ENCODE measurements at regions not wholly inside any gene's neighbourhood (a gene's known extent, or its start where the extent isn't known, plus 50 kb on each side); places are given as distances from the start of the nearest gene placed in this dataset.

- H4K5ac ChIP-seq (ENCODE audit: insufficient read length, low read depth, low read length) = no peak overlapping the region
- Mint-ChIP-seq H3K4me3 (no peak overlapping the region), H3K4me1 (peaks cover 0 to 4% of the 10 kb centered on the region in 2 experiments; a peak in 2 of 4 replicates), H3K27me3 (ENCODE audit: low read depth) (no peaks in the 10 kb centered on the region), H3K27ac (no peak overlapping the region), H3K9me3 (peaks cover 7 to 9% of the 10 kb centered on the region in 2 experiments; a peak in 4 of 5 replicates), H3K36me3 (ENCODE audit: insufficient read depth in 1 of 3, low read depth in 3 of 3) (peaks cover 0 to 8% (median 5%) of the 10 kb centered on the region in 3 experiments; a peak in 2 of 7 replicates)
- H3K23me2 ChIP-seq (ENCODE audit: insufficient read length, low read depth, low read length, poor library complexity, severe bottlenecking) = no peaks in the 10 kb centered on the region
- no peak overlapping the region for H3K23ac ChIP-seq (ENCODE audit: insufficient read length, low read depth, low read length)
- TF ChIP-seq CTCF (conservative IDR thresholded peaks at IDR 0.05) = no peak
- DNase-seq = no peak
- no peak overlapping the region for H2BK5ac ChIP-seq (ENCODE audit: insufficient read length, low read length)
- H3K4me2 ChIP-seq (ENCODE audit: insufficient read depth, insufficient read length, low read length) = no peak overlapping the region
- no peak overlapping the region for H4K8ac ChIP-seq (replicated peaks; ENCODE audit: insufficient read length, low read depth, low read length)
- H2BK15ac ChIP-seq (ENCODE audit: low read depth, low read length) = no peak overlapping the region
- H3K4ac ChIP-seq (ENCODE audit: low read depth, low read length) = no peak overlapping the region
- no peak overlapping the region for H3K27ac ChIP-seq (ENCODE audit: insufficient read length, low read depth, low read length)
- no peaks in the 10 kb centered on the region for H3K79me2 ChIP-seq (ENCODE audit: insufficient read depth, low read length)
- no peaks in the 10 kb centered on the region for H3K4me1 ChIP-seq (ENCODE audit: insufficient read depth, low read length)
- H4K91ac ChIP-seq (ENCODE audit: insufficient read length, low read depth, low read length) = no peak overlapping the region
- no peak overlapping the region for H2BK20ac ChIP-seq (ENCODE audit: low read depth, low read length, poor library complexity, severe bottlenecking)
- no peak overlapping the region for H2BK120ac ChIP-seq (ENCODE audit: low read depth, low read length, poor library complexity, severe bottlenecking)
- no peak overlapping the region for H3K9ac ChIP-seq (ENCODE audit: extremely low read depth, insufficient read length, low read length)
- WGBS (ENCODE audit: extremely low coverage, insufficient read length, low lambda C conversion rate) = no CpG with 5 or more reads among the region's 1 CpG
- no peaks in the 10 kb centered on the region for H3K9me3 ChIP-seq (ENCODE audit: control insufficient read depth, low read depth, low read length)
- H3K18ac ChIP-seq (ENCODE audit: insufficient read length, low read depth, low read length) = no peak overlapping the region
- H3T11ph ChIP-seq (ENCODE audit: low read length) = no peak overlapping the region
- H2AK5ac ChIP-seq (ENCODE audit: insufficient read length, low read length) = no peak overlapping the region
- H3K56ac ChIP-seq (ENCODE audit: insufficient read length, low read depth, low read length) = no peak overlapping the region
- no peak overlapping the region for H2AFZ ChIP-seq (ENCODE audit: low read length)
- no peaks in the 10 kb centered on the region for H3K79me1 ChIP-seq (ENCODE audit: insufficient read depth, low read depth, low read length, poor library complexity, severe bottlenecking)
- H3K14ac ChIP-seq (ENCODE audit: insufficient read depth, low read length) = no peak overlapping the region
- no peak overlapping the region for H2BK12ac ChIP-seq (ENCODE audit: insufficient read length, low read depth, low read length)
- no peaks in the 10 kb centered on the region for H3K27me3 ChIP-seq (ENCODE audit: insufficient read depth, low read length)
- no peaks in the 10 kb centered on the region for H4K20me1 ChIP-seq (ENCODE audit: control insufficient read depth, insufficient read depth, insufficient read length)
These were observed 264.7 kb upstream of the CCNG1 start for GRCh38 chr5:163172540-163173338.
